ENCODE measurements at regions not wholly inside any gene's neighbourhood (a gene's known extent, or its start where the extent isn't known, plus 50 kb on each side); places are given as distances from the start of the nearest gene placed in this dataset.
"Not testable (repeated sequence)": the region's sequence is repeated elsewhere in the genome, so short reads cannot be mapped to it uniquely, and the experiment has no call there.

DNA sequence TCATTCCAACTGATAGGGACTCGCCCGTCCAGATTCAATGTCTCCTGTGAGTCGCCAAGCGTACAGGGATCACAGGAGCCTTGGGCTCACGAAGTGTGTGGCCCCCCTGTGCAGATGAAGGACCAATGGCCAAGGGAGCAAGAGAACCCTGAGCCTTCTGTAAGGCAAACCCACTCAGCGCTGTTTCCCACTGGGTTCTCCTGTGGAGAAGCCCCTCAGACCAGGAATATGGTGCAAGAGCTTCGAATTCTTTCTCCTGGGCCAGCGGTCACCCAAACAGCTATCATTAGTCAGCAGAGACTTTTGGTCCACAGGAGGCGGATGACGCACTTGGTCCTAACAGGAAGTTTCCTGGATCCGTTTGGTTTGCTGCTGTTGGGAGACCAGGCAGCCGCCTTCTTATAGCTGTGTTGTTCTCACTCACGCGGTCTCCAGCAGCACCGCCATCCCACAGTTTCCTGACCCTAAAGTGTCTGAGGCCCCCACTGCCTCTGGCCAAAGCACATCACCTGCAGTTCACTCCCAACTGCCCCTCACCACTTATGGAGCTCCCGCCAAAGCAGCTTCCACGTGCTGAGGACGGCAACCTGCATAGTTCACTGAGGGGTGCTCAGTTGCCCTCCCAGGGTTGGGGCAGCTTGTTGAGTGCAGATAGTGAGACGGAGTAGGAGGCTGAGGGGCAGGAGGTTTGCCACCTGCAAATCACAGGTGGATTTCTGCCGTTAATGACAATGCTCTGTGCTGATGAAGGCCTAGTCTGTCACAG, 268.6 kb downstream of the ERMARD start:
- DNase-seq (ENCODE audit: low read depth in 3 of 3) = no peak

GRCh38 chr6:170018936-170019817, 267.8 kb downstream of the ERMARD start:
- no peak for DNase-seq (ENCODE audit: low read depth in 3 of 3)

GRCh38 chr6:170018422-170018935, 267.1 kb downstream of the ERMARD start:
- no peak for DNase-seq (ENCODE audit: low read depth in 3 of 3)

- no peak for DNase-seq (ENCODE audit: low read depth in 3 of 3)
Measured at GRCh38 chr6:170017603-170018320, 266.3 kb downstream of the ERMARD start.

DNA sequence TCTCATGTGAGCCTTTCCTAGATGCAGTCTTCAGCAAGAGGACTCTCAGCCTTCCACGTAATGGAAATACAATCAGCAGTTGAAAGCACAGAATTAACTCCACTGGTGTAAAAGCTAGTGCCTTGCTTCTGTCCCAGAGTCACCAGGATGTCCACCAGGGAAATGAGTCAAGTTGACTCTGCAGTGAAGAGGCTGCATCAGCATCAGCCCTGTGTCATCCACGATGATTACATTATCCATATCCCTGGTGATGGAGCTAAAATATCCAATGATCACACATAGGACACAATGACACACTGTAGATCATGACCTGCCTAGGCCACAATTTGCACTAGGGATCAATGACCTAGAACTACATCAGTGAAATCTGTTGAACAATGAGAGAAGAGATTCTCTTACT, 262.4 kb downstream of the ERMARD start:
- DNase-seq (ENCODE audit: low read depth in 3 of 3) = no peak

DNA sequence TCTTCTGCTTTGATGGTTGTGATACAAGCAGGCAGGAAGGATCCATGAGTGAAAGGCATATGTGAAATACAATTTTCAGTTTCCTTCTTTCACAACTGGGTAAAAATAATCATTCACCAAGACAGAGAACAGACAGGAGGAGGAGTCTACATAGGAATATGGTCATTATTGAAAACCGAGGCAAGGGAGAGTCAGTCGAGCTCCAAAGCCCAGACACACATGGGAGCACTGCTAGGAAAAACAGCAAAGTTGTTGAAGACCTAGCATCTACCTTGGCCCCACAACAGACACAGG, 260.6 kb downstream of the ERMARD start:
- DNase-seq (ENCODE audit: low read depth in 3 of 3) = no peak

- DNase-seq (ENCODE audit: low read depth in 3 of 3) = no peak
Measured at GRCh38 chr6:170011204-170012036, 260.0 kb downstream of the ERMARD start.

DNA sequence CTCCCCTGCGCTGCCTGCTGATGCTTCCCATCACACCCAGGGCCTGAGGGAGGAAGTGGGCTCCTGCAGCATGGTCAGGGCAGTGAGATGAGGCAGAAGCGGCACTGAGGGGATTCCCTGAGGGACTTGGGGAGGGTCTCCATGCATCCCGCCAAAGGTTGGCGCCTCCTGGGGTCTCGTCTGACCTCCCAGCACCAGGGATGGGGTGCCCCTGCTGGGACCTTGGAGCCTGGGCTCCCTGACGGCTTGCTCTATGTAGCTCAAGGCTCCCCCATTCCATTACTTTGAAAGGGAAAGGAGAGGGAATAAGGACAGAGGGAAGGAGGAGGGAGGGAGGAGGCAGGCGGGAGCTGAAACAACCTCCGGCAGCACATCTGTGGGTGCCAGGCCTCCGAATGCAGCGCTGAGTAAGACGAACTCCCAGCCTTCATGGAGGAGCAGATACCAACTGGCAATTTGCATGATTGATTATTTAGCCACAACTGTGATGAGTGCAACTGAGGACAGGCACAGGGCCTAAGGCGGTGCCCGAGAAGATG, 259.3 kb downstream of the ERMARD start:
- no peak for DNase-seq (ENCODE audit: low read depth in 3 of 3)

DNA sequence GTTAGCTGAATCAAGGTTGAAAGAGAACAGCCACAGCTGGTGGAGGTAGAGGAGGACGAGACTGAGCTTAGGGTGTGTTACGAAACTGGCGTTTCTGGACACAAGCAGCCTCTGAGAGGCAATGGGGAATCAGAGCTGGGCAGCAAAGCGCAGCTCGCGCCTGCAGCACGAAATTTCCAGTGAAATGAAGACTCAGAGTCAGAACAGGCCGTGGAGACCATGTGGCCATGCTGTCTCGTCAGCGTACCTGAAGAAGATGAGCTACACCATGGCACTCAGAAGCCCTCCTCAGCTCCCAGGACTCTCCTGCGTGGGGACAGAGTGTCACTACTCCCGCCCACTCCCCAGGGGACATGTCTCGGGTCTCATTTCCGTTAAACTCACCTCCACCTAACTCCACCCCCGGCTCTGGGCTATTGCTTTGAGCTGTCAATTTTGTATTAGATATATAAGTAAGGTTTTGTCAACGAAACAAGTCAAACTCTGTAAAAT, 256.9 kb downstream of the ERMARD start:
- DNase-seq (ENCODE audit: low read depth in 3 of 3) = no peak

DNA sequence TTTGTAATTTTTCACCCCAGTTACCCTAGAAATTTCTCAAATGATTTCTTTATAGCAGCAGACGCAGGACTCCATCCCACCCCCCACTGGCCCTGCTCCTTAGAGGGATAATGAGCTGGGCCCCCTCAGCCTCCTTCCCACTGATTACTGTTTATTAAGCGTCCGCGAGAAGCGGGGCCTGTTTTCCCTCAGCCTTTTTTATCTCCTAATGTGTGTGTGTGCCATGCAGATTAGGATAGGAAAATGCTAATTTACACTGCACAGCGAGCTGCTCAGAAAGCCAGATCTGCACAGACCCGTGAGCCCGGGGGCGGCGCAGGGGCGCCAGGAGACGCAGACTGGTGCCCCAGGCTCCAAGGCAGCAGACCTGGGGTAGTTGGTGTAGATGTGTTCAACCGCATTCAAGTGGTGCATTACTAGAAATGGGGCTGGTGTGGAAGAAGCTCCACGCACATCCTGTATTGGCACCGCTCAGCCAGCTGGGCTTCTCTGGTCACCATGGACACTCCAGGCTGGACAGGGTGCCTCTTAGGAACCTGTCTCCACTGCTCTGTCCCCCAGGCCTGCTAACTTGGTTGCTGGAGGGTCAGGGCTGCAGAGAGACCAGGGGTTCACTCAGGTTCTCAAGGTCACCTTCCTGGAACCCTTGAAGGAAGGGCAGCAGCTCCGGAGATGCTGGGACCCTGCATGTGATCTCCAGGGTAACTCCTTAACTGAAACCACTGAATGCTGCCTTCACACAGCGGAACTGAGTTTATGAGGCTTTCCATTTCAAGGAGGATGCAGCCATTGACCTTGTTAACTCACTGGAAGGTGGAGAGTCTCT, 256.3 kb downstream of the ERMARD start:
- DNase-seq (ENCODE audit: low read depth in 3 of 3) = no peak

DNA sequence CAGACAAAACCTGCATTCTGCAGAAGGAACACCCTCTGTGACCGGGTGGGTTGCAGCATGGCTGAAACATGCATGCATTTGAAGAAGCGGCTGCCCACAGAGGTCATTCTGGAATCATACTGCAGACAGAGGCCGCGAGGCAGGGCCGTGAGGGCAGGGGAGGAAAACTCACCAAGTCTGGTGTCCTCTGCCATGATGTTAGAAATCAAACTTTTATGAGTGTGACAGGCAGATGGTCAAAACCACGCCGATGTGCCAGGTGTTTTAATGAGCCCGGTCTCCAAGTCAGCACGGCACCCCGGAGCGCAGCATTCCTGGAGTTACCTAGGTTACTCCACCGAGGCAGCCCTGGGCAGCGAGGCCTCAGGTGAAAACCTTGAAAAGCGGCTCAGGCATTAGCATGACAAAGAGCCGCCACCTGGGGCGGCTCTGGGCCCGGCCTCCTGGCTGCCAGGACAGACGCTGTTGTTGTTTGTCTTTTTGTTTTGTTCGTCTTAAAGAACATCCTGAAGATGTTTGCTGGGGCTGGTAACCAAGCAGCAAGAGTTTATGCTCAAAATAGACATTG, 255.6 kb downstream of the ERMARD start:
- no peak for DNase-seq (ENCODE audit: low read depth in 3 of 3)

DNA sequence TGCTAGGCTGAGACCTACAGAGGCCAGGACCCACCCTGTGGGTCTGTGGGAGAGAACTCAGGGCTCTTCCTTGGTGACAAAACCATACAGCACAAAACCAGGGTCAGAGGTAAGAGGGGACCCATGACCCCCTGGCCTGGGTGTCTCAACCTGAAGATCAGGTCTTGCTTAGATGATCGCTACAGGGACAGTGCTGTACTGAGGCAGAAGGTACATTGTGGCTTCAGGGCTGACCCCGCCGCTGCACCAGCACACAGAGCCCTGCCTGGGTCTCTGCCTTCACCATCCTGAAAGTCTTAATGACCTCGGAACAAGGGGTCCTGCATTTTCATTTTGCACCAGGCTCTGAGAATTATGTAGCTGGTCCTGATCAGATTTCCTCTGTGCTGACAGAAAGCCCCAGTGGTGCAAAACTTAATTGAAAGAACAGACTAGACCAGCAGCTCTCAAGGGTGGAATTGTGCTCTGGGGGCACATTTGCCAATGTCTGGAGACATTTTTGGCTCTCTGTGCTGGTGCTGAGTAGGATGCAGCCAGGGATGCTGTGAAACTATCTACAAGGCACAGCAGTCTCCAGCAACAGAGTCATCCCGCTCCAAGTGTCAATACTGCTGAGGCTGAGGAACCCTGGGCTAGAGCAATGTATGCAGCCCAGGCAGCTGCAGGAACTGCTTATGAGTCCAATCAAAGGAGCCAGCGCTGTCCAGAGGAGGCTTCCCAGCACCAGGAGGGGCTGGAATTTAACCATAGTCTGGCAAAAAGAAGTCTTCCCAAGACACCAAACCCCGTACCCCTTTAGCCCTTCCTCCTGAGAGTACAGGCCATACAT, 254.9 kb downstream of the ERMARD start:
- DNase-seq (ENCODE audit: low read depth in 3 of 3) = no peak

- no peak for DNase-seq (ENCODE audit: low read depth in 3 of 3)
Measured at GRCh38 chr6:170005665-170006064, 254.2 kb downstream of the ERMARD start.

DNA sequence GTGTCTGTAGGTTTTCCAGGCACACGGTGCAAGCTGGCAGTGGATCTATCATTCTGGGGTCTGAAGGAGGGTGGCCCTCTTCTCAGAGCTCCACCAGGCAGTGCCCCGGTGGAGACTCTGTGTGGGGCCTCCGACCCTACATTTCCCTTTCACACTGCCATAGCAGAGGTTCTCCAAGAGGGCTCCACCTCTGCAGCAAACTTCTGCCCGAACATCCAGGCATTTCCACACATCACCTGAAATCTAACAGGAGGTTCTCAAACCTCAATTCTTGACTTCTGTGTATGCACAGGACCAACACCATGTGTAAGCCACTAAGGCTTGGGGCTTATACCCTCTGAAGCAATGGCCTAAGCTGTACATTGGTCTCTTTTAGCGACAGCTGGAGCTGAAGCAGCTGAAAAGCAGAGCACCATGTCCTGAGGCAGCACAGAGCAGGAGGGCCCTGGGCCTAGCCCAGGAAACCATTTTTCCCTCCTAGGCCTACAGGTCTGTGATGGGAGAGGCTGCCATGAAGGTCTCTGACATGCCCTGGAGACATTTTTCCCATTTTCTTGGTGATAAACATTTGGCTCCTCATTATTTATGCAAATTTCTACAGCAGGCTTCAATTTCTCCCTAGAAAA, 253.3 kb downstream of the ERMARD start:
- no peak for DNase-seq (ENCODE audit: low read depth in 3 of 3)

- no peak for DNase-seq (ENCODE audit: low read depth in 3 of 3)
Measured at GRCh38 chr6:170003451-170004160, 252.2 kb downstream of the ERMARD start.

GRCh38 chr6:170003027-170003426, 251.6 kb downstream of the ERMARD start:
- no peak for DNase-seq (ENCODE audit: low read depth in 3 of 3)

GRCh38 chr6:170001782-170002181, 250.4 kb downstream of the ERMARD start:
- DNase-seq (ENCODE audit: low read depth in 3 of 3) = not testable (repeated sequence)

Measured in stimulated activated CD4-positive, alpha-beta T cell treated with anti-CD3 and anti-CD28 coated beads, TNF-alpha, amount 100 ng/mL, for 48 hours (primary cell).